ENCODE measurements at regions not wholly inside any gene's neighbourhood (a gene's known extent, or its start where the extent isn't known, plus 50 kb on each side); places are given as distances from the start of the nearest gene placed in this dataset.

DNA sequence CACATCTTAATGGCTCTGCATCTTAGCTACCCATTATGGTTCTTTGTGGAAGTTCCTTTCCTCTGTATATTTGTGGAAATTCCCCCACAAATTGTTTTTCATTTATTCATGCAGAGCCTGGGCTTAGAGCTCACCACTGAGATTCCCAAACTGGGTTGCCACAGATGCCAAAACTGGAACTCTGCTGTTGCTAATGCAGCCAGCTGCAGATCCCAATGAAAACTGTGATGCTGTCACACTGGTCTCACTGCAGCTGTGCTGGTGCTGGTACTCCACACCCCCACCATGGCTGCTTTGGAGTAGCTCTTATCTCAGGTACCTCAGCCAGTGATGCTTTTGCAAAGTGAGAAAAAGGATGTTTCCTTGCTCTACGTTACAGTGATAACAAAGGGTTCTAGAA, 87.7 kb downstream of the DCK start:
- TF ChIP-seq, protein P1, sequence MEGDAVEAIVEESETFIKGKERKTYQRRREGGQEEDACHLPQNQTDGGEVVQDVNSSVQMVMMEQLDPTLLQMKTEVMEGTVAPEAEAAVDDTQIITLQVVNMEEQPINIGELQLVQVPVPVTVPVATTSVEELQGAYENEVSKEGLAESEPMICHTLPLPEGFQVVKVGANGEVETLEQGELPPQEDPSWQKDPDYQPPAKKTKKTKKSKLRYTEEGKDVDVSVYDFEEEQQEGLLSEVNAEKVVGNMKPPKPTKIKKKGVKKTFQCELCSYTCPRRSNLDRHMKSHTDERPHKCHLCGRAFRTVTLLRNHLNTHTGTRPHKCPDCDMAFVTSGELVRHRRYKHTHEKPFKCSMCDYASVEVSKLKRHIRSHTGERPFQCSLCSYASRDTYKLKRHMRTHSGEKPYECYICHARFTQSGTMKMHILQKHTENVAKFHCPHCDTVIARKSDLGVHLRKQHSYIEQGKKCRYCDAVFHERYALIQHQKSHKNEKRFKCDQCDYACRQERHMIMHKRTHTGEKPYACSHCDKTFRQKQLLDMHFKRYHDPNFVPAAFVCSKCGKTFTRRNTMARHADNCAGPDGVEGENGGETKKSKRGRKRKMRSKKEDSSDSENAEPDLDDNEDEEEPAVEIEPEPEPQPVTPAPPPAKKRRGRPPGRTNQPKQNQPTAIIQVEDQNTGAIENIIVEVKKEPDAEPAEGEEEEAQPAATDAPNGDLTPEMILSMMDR (IDR thresholded peaks at IDR 0.05; ENCODE audit: partially characterized antibody, unreplicated experiment), result no peak
- peaks cover 12% of the 10 kb centered on the region for H3K4me1 Mint-ChIP-seq (ENCODE audit: low read depth, unreplicated experiment)
- H3K36me3 Mint-ChIP-seq (ENCODE audit: unreplicated experiment), result no peaks in the 10 kb centered on the region
- H3K9me3 Mint-ChIP-seq (ENCODE audit: unreplicated experiment), result no peaks in the 10 kb centered on the region
- H3K27me3 Mint-ChIP-seq (ENCODE audit: unreplicated experiment), result peaks cover 1% of the 10 kb centered on the region
- DNase-seq, result no peak
- no peak overlapping the region for H3K4me3 Mint-ChIP-seq (ENCODE audit: unreplicated experiment)
- no peak overlapping the region for H3K27ac Mint-ChIP-seq (ENCODE audit: unreplicated experiment)

DNA sequence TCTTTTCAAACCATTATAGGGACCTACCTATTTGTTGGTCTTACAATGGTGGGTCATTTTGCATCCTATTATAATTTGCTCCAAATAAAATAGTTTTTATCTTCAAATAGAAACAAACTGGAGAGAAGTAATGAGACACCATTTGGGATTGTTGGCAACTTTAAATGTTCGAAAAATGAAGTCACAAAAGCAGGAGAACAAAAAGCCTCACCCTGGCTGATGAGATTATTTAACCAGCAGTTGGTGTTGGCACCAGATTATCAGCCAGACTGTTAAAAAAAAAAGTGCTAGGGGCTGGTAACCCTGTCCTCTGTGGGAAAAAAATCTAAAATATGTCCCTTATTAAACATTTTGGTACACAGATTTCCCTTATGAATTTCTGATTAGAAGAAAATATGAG, 100.3 kb downstream of the DCK start:
- Mint-ChIP-seq H3K36me3 (ENCODE audit: unreplicated experiment) (no peaks in the 10 kb centered on the region), H3K27ac (ENCODE audit: unreplicated experiment) (peak overlapping the region; percentile 93), H3K4me3 (ENCODE audit: unreplicated experiment) (no peak overlapping the region), H3K4me1 (ENCODE audit: low read depth, unreplicated experiment) (peaks cover 23% of the 10 kb centered on the region), H3K9me3 (ENCODE audit: unreplicated experiment) (peaks cover 11% of the 10 kb centered on the region), H3K27me3 (ENCODE audit: unreplicated experiment) (peaks cover 2% of the 10 kb centered on the region)
- no peak for DNase-seq
- TF ChIP-seq, protein P1 (IDR thresholded peaks at IDR 0.05; ENCODE audit: partially characterized antibody, unreplicated experiment), result no peak

DNA sequence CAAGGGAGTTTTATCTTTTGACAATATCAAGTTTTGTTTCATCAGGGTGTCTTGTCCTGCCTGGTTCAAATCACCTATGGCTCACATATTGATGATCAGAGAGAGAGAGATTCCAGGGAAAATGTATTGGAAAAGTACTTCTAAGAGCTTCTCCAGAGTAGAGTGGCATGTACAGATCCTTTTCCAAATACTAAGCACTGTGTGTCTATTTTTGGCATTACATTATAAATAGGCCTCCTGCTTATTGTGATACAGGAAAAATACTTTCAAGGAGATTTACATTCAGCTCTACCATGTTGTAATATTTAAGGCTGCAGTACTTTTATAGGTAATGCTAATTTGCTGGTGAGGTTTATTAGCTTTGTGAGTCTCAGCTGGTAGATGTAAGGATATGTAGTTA, 100.8 kb downstream of the DCK start:
- Mint-ChIP-seq H3K27ac (ENCODE audit: unreplicated experiment) (peak overlapping the region; percentile 93), H3K36me3 (ENCODE audit: unreplicated experiment) (no peaks in the 10 kb centered on the region), H3K27me3 (ENCODE audit: unreplicated experiment) (peaks cover 2% of the 10 kb centered on the region), H3K4me3 (ENCODE audit: unreplicated experiment) (no peak overlapping the region), H3K9me3 (ENCODE audit: unreplicated experiment) (peaks cover 7% of the 10 kb centered on the region), H3K4me1 (ENCODE audit: low read depth, unreplicated experiment) (peaks cover 23% of the 10 kb centered on the region)
- no peak for DNase-seq
- TF ChIP-seq, protein P1 (IDR thresholded peaks at IDR 0.05; ENCODE audit: partially characterized antibody, unreplicated experiment), result no peak

DNA sequence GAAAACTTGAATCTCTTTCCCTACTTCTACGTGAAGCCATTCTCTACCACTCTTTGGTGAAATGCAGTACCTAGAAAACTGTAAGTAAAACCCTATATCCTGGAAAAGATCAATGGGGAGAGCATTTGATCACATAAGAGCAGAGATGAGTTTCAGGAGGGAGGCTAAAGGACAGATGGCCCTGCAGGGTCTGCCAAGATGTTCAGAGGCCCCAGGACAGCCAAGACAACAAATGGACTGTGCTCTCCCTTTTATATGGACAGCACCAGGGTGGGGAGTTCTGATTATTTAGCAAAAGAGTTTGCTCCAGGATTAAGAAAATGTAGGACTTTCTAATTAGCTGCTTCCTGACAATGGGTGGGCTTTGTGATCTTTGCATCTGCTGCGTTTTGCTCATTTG, 101.7 kb downstream of the DCK start:
- no peak for DNase-seq
- peaks cover 7% of the 10 kb centered on the region for H3K9me3 Mint-ChIP-seq (ENCODE audit: unreplicated experiment)
- H3K4me1 Mint-ChIP-seq (ENCODE audit: low read depth, unreplicated experiment), result peaks cover 23% of the 10 kb centered on the region
- peaks cover 2% of the 10 kb centered on the region for H3K27me3 Mint-ChIP-seq (ENCODE audit: unreplicated experiment)
- no peaks in the 10 kb centered on the region for H3K36me3 Mint-ChIP-seq (ENCODE audit: unreplicated experiment)
- TF ChIP-seq, protein P1 (IDR thresholded peaks at IDR 0.05; ENCODE audit: partially characterized antibody, unreplicated experiment), result no peak
- peak overlapping the region; percentile 93 for H3K27ac Mint-ChIP-seq (ENCODE audit: unreplicated experiment)
- H3K4me3 Mint-ChIP-seq (ENCODE audit: unreplicated experiment), result peak overlapping the region; percentile 18

DNA sequence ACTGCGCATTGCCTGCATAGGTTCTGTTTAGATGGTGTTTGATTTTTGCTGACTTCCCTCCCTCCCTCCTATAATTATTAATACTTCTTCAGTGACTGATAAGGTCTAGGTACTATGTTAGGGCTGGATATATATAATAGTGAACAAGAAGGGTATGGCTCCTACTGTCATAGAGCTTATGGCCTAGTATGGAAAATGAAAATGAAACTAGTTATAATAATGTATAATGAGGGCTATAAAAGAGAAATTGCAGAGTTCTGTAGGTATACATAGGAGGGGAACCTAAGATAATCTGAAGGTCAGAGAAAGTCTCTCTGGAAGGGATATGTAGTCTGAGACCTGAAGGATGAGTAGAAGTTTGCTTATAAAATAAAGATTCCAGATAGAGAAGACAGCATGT, 102.1 kb downstream of the DCK start:
- peaks cover 2% of the 10 kb centered on the region for H3K27me3 Mint-ChIP-seq (ENCODE audit: unreplicated experiment)
- H3K4me3 Mint-ChIP-seq (ENCODE audit: unreplicated experiment), result peak overlapping the region; percentile 18
- H3K27ac Mint-ChIP-seq (ENCODE audit: unreplicated experiment), result peak overlapping the region; percentile 93
- peaks cover 4% of the 10 kb centered on the region for H3K9me3 Mint-ChIP-seq (ENCODE audit: unreplicated experiment)
- peaks cover 23% of the 10 kb centered on the region for H3K4me1 Mint-ChIP-seq (ENCODE audit: low read depth, unreplicated experiment)
- TF ChIP-seq, protein P1 (IDR thresholded peaks at IDR 0.05; ENCODE audit: partially characterized antibody, unreplicated experiment), result no peak
- no peak for DNase-seq
- H3K36me3 Mint-ChIP-seq (ENCODE audit: unreplicated experiment), result no peaks in the 10 kb centered on the region
